DOHH2 (cell line): ENCODE measurements at regions not wholly inside any gene's neighbourhood (a gene's known extent, or its start where the extent isn't known, plus 50 kb on each side); places are given as distances from the start of the nearest gene placed in this dataset.

Experiments
- H3F3A ChIP-seq: fragments of 200-600 bp; sonication (generic), shearing (Covaris generic); 2 replicates; pipeline ENCODE4 v1.6.0; 2016; ENCODE audit warnings: antibody characterized with exemption, mild to moderate bottlenecking; ENCODE audit not compliant: control insufficient read depth, insufficient read depth
- H3K27ac ChIP-seq: fragments of 200-600 bp; sonication (generic); 2 replicates; pipeline ENCODE4 v1.5.1; 2014; ENCODE audit warnings: low read depth, mild to moderate bottlenecking, low read length, moderate library complexity
- H3K27me3 ChIP-seq: fragments of 200-600 bp; sonication (generic); 2 replicates; pipeline ENCODE4 v1.6.1; 2014; ENCODE audit warnings: mild to moderate bottlenecking, low read length, mixed read lengths; ENCODE audit not compliant: control insufficient read depth
- H3K36me3 ChIP-seq: fragments of 200-600 bp; sonication (generic); 2 replicates; pipeline ENCODE4 v1.6.1; 2014; ENCODE audit warnings: mild to moderate bottlenecking, low read length, moderate library complexity, mixed read lengths; ENCODE audit not compliant: control insufficient read depth
- H3K4me1 ChIP-seq: fragments of 200-600 bp; sonication (generic); 2 replicates; pipeline ENCODE4 v1.6.1; 2014; ENCODE audit warnings: mild to moderate bottlenecking, low read length, mixed read lengths; ENCODE audit not compliant: control insufficient read depth
- H3K4me2 ChIP-seq: fragments of 200-600 bp; sonication (generic); 2 replicates; pipeline ENCODE4 v1.6.0; 2014; ENCODE audit warnings: mild to moderate bottlenecking, low read length, moderate library complexity
- H3K4me3 ChIP-seq: fragments of 200-600 bp; sonication (generic); 2 replicates; pipeline ENCODE4 v1.5.1; 2014; ENCODE audit warnings: mild to moderate bottlenecking, low read length, mixed read lengths
- H3K79me2 ChIP-seq: fragments of 200-600 bp; sonication (generic); 2 replicates; pipeline ENCODE4 v1.6.1; 2014; ENCODE audit warnings: mild to moderate bottlenecking, low read length, mixed read lengths; ENCODE audit not compliant: control insufficient read depth
- H3K9me2 ChIP-seq: fragments of 200-600 bp; sonication (generic); replicated peaks from 2 replicates; pipeline ENCODE4 v1.6.1; 2014; ENCODE audit warnings: mild to moderate bottlenecking, low read length, mixed read lengths; ENCODE audit not compliant: control insufficient read depth
- H3K9me3 ChIP-seq: fragments of 200-600 bp; sonication (generic); 2 replicates; pipeline ENCODE4 v1.6.1; 2014; ENCODE audit warnings: antibody characterized with exemption, low read length, mixed read lengths; ENCODE audit not compliant: control insufficient read depth, insufficient read depth
- H4K20me1 ChIP-seq: fragments of 200-600 bp; sonication (generic); 2 replicates; pipeline ENCODE4 v1.6.0; 2014; ENCODE audit warnings: low read depth, mild to moderate bottlenecking, antibody characterized with exemption, low read length, moderate library complexity; ENCODE audit not compliant: control insufficient read depth, insufficient read depth
- CTCF ChIP-seq: fragments of 200-600 bp; sonication (generic); IDR thresholded peaks from one replicate; pipeline ENCODE4 v1.5.1; 2014; ENCODE audit warnings: antibody characterized with exemption, mild to moderate bottlenecking, low read depth, low read length; ENCODE audit not compliant: poor library complexity, severe bottlenecking
- EZH2phosphoT487 ChIP-seq: fragments of 200-600 bp; sonication (generic); IDR thresholded peaks from 2 replicates; pipeline ENCODE4 v1.6.1; 2017; ENCODE audit warnings: borderline replicate concordance, mild to moderate bottlenecking, antibody characterized with exemption, low read length, moderate library complexity, mixed read lengths

- Histone ChIP-seq H4K20me1 (no peaks in the 10 kb centered on the region), H3K4me2 (no peak overlapping the region), H3K36me3 (no peaks in the 10 kb centered on the region), H3F3A (no peaks in the 10 kb centered on the region), H3K79me2 (no peaks in the 10 kb centered on the region), H3K4me1 (no peaks in the 10 kb centered on the region), H3K4me3 (no peak overlapping the region), H3K27me3 (no peaks in the 10 kb centered on the region), H3K9me2 (no peaks in the 10 kb centered on the region), H3K27ac (no peak overlapping the region), H3K9me3 (no peaks in the 10 kb centered on the region)
- TF ChIP-seq CTCF (no peak), EZH2phosphoT487 (no peak)
These were observed 155.9 kb upstream of the MDFIC start for GRCh38 chr7:114766041-114766356.

- Histone ChIP-seq H3K27me3 (no peaks in the 10 kb centered on the region), H3F3A (no peaks in the 10 kb centered on the region), H3K79me2 (no peaks in the 10 kb centered on the region), H3K9me2 (no peaks in the 10 kb centered on the region), H3K27ac (no peak overlapping the region), H3K36me3 (no peaks in the 10 kb centered on the region), H3K4me3 (no peak overlapping the region), H4K20me1 (no peaks in the 10 kb centered on the region), H3K9me3 (no peaks in the 10 kb centered on the region), H3K4me2 (no peak overlapping the region), H3K4me1 (no peaks in the 10 kb centered on the region)
- TF ChIP-seq CTCF, result no peak
- TF ChIP-seq EZH2phosphoT487, result no peak
These were observed 144.6 kb upstream of the MDFIC start for GRCh38 chr7:114777288-114777687.

- no peak overlapping the region for H3K27ac ChIP-seq
- no peaks in the 10 kb centered on the region for H3K4me1 ChIP-seq
- no peaks in the 10 kb centered on the region for H3K36me3 ChIP-seq
- no peaks in the 10 kb centered on the region for H3K9me3 ChIP-seq
- H3K4me3 ChIP-seq, result no peak overlapping the region
- no peak for TF ChIP-seq EZH2phosphoT487
- no peak for TF ChIP-seq CTCF
- H4K20me1 ChIP-seq, result no peaks in the 10 kb centered on the region
- H3K79me2 ChIP-seq, result no peaks in the 10 kb centered on the region
- no peaks in the 10 kb centered on the region for H3K27me3 ChIP-seq
- H3F3A ChIP-seq, result no peaks in the 10 kb centered on the region
- no peak overlapping the region for H3K4me2 ChIP-seq
- H3K9me2 ChIP-seq, result no peaks in the 10 kb centered on the region
These were observed 138.4 kb upstream of the MDFIC start for GRCh38 chr7:114783508-114783907.

- Histone ChIP-seq H3F3A (no peaks in the 10 kb centered on the region), H3K9me3 (no peaks in the 10 kb centered on the region), H3K9me2 (no peaks in the 10 kb centered on the region), H3K79me2 (no peaks in the 10 kb centered on the region), H3K4me3 (no peak overlapping the region), H3K4me2 (no peak overlapping the region), H3K4me1 (no peaks in the 10 kb centered on the region), H3K36me3 (no peaks in the 10 kb centered on the region), H4K20me1 (no peaks in the 10 kb centered on the region), H3K27me3 (no peaks in the 10 kb centered on the region), H3K27ac (no peak overlapping the region)
- TF ChIP-seq CTCF (no peak), EZH2phosphoT487 (no peak)
These were observed 137.7 kb upstream of the MDFIC start for GRCh38 chr7:114784177-114784576.
